ENCODE measurements at regions not wholly inside any gene's neighbourhood (a gene's known extent, or its start where the extent isn't known, plus 50 kb on each side); places are given as distances from the start of the nearest gene placed in this dataset.
"Not testable (repeated sequence)": the region's sequence is repeated elsewhere in the genome, so short reads cannot be mapped to it uniquely, and the experiment has no call there.

GRCh38 chr1:228664399-228664914, 70.8 kb upstream of the RHOU start:
- in situ Hi-C loops (cut with HindIII; ENCODE audit: low pct_unique_long_range_greater_than_20kb, low sequenced_read_pairs), result no loop called here
- peak; percentile 87 for DNase-seq (ENCODE audit: low read depth, low spot score)

- no peak for DNase-seq (ENCODE audit: low read depth, low spot score)
- in situ Hi-C loops (cut with HindIII; ENCODE audit: low pct_unique_long_range_greater_than_20kb, low sequenced_read_pairs), result no loop called here
Measured at GRCh38 chr1:228666686-228667623, 68.3 kb upstream of the RHOU start.

- in situ Hi-C loops (cut with HindIII; ENCODE audit: low pct_unique_long_range_greater_than_20kb, low sequenced_read_pairs), result no loop called here
- no peak for DNase-seq (ENCODE audit: low read depth, low spot score)
Measured at GRCh38 chr1:228668553-228669241, 66.6 kb upstream of the RHOU start.

- in situ Hi-C loops (cut with HindIII; ENCODE audit: low pct_unique_long_range_greater_than_20kb, low sequenced_read_pairs), result no loop called here
- DNase-seq (ENCODE audit: low read depth, low spot score), result no peak
Measured at GRCh38 chr1:228669242-228669585, 66.1 kb upstream of the RHOU start.

- DNase-seq (ENCODE audit: low read depth, low spot score); in situ Hi-C loops (cut with HindIII; ENCODE audit: low pct_unique_long_range_greater_than_20kb, low sequenced_read_pairs): not testable (repeated sequence)
Measured at GRCh38 chr1:228681076-228681565, 54.2 kb upstream of the RHOU start.

- in situ Hi-C loops (cut with HindIII; ENCODE audit: low pct_unique_long_range_greater_than_20kb, low sequenced_read_pairs), result no loop called here
- DNase-seq (ENCODE audit: low read depth, low spot score), result no peak
Measured at GRCh38 chr1:228683428-228683827, 51.9 kb upstream of the RHOU start.

- in situ Hi-C loops (cut with HindIII; ENCODE audit: low pct_unique_long_range_greater_than_20kb, low sequenced_read_pairs), result no loop called here
- no peak for DNase-seq (ENCODE audit: low read depth, low spot score)
Measured at GRCh38 chr1:228684607-228685006, 50.7 kb upstream of the RHOU start.

GRCh38 chr1:228685081-228685660, 50.1 kb upstream of the RHOU start:
- in situ Hi-C loops (cut with HindIII; ENCODE audit: low pct_unique_long_range_greater_than_20kb, low sequenced_read_pairs), result no loop called here
- DNase-seq (ENCODE audit: low read depth, low spot score), result no peak

Small RNA genes in the stretch of these regions (small RNA-seq; reads per million reads assigned to genes)
- 0 reads per million in 2 experiments for gene RF00432
- 0 reads per million in 2 experiments for gene RNA5S10
- gene RNA5S11, result 0 reads per million in 2 experiments
- 0 reads per million in 2 experiments for gene RNA5S12
- 0 reads per million in 2 experiments for gene RNA5S13
- gene RNA5S14, result 0 reads per million in 2 experiments
- gene RNA5S15, result 0 reads per million in 2 experiments
- 0 reads per million in 2 experiments for gene RNA5S16
- 0 reads per million in 2 experiments for gene RNA5S17
- gene RNA5S2, result 0 reads per million in 2 experiments
- gene RNA5S3, result 0 reads per million in 2 experiments
- gene RNA5S4, result 0 reads per million in 2 experiments
- gene RNA5S5, result 0 reads per million in 2 experiments
- 0 reads per million in 2 experiments for gene RNA5S6
- 0 reads per million in 2 experiments for gene RNA5S7
- gene RNA5S8, result 0 reads per million in 2 experiments
- 0 reads per million in 2 experiments for gene RNA5S9
- 0 reads per million in 2 experiments for gene RNA5SP18
